ENCODE measurements at regions not wholly inside any gene's neighbourhood (a gene's known extent, or its start where the extent isn't known, plus 50 kb on each side); places are given as distances from the start of the nearest gene placed in this dataset.
"Not testable (repeated sequence)": the region's sequence is repeated elsewhere in the genome, so short reads cannot be mapped to it uniquely, and the experiment has no call there.

DNA sequence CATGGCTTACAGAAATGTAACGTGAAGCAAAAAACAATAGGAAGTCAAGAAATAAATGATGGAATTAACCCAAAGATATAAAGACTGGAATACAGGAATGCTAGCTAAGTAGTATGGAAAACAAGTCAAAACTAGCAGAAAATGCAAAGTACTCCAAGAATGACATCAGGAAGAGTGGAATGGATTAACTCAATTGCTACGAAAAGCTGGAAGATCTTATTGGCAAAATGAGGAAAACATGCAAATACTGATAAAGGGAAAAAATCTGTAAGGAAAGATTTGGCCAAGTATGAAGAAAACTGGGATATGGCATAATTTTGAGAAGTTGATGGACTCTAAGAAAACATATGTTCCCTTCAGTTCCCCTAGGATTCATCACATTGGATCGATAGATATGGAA, 324.5 kb upstream of the ZNF608 start:
- 81 to 89% (median 86%) methylated on average over 3 of the region's 3 CpGs for WGBS, 4 donors
- no peaks in the 10 kb centered on the region for H3K27me3 ChIP-seq
- TF ChIP-seq, protein P1, sequence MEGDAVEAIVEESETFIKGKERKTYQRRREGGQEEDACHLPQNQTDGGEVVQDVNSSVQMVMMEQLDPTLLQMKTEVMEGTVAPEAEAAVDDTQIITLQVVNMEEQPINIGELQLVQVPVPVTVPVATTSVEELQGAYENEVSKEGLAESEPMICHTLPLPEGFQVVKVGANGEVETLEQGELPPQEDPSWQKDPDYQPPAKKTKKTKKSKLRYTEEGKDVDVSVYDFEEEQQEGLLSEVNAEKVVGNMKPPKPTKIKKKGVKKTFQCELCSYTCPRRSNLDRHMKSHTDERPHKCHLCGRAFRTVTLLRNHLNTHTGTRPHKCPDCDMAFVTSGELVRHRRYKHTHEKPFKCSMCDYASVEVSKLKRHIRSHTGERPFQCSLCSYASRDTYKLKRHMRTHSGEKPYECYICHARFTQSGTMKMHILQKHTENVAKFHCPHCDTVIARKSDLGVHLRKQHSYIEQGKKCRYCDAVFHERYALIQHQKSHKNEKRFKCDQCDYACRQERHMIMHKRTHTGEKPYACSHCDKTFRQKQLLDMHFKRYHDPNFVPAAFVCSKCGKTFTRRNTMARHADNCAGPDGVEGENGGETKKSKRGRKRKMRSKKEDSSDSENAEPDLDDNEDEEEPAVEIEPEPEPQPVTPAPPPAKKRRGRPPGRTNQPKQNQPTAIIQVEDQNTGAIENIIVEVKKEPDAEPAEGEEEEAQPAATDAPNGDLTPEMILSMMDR (IDR thresholded peaks at IDR 0.05), result no peak
- TF ChIP-seq POLR2A (IDR thresholded peaks at IDR 0.05), result no peak
- peaks cover 0 to 36% (median 15%) of the 10 kb centered on the region in 12 donors for H3K9me3 ChIP-seq
- H3K36me3 ChIP-seq, result no peaks in the 10 kb centered on the region
- no peak overlapping the region for H3K4me3 ChIP-seq
- intact Hi-C loops (cut with DNase I), result no loop called here
- no peak for DNase-seq
- ATAC-seq, result no peak
- peaks cover 0 to 2% (median 0%) of the 10 kb centered on the region in 12 donors for H3K4me1 ChIP-seq
- no peak overlapping the region for H3K27ac ChIP-seq

DNA sequence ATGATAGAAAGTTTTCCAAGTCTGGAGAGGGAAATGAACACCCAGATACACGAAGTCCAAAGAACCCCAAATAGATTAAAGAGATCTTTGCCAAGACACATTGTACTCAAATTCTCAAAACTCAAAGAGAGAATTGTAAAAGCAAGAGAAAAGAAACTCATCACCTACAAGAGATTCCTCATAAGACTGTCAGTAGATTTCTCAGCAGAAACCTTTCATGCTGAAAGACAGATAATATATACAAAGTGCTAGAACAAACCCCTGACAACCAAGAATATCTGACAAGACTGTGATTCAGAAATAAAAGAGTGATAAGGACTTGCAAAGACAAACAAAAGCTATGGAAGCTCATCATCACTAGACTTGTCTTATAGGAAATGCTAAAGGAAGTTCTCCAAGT, 326.7 kb upstream of the ZNF608 start:
- H3K4me3 ChIP-seq, result no peak overlapping the region
- no peaks in the 10 kb centered on the region for H3K27me3 ChIP-seq
- no peaks in the 10 kb centered on the region for H3K36me3 ChIP-seq
- WGBS, 4 donors, result 76 to 83% (median 80%) methylated on average over 1 of the region's 1 CpG
- intact Hi-C loops (cut with DNase I), result no loop called here
- no peak for DNase-seq
- no peak overlapping the region for H3K27ac ChIP-seq
- peaks cover 0 to 36% (median 15%) of the 10 kb centered on the region in 12 donors for H3K9me3 ChIP-seq
- ATAC-seq, result no peak
- TF ChIP-seq, protein P1 (IDR thresholded peaks at IDR 0.05), result no peak
- no peak for TF ChIP-seq POLR2A (IDR thresholded peaks at IDR 0.05)
- H3K4me1 ChIP-seq, result no peaks in the 10 kb centered on the region

DNA sequence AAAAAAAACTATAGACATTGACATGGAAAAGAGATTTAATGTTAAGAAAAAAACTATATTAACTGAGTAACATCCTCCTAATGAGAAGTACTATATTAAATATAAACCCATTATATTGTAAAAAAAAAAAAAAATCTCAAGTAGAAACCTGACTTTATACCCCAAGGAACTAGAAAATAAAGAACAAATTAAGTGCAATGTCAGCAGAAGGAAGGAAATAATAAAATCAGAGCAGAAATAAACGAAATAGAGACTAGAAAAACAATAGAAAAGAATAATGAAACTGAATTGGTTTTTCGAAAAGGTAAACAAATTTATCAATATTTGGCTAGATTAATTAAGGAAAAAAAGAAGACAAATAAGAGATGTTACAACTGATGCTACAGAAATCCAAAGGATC, 329.1 kb upstream of the ZNF608 start:
- no peak overlapping the region for H3K27ac ChIP-seq
- no peak for TF ChIP-seq POLR2A (IDR thresholded peaks at IDR 0.05)
- TF ChIP-seq, protein P1 (IDR thresholded peaks at IDR 0.05), result no peak
- no peaks in the 10 kb centered on the region for H3K36me3 ChIP-seq
- peaks cover 0 to 36% (median 15%) of the 10 kb centered on the region in 12 donors for H3K9me3 ChIP-seq
- H3K27me3 ChIP-seq, result no peaks in the 10 kb centered on the region
- H3K4me1 ChIP-seq, result no peaks in the 10 kb centered on the region
- no peak overlapping the region for H3K4me3 ChIP-seq
- WGBS, 4 donors, result 79 to 88% (median 84%) methylated on average over 2 of the region's 2 CpGs
- ATAC-seq (no peak), DNase-seq (no peak)
- intact Hi-C loops (cut with DNase I), result no loop called here

DNA sequence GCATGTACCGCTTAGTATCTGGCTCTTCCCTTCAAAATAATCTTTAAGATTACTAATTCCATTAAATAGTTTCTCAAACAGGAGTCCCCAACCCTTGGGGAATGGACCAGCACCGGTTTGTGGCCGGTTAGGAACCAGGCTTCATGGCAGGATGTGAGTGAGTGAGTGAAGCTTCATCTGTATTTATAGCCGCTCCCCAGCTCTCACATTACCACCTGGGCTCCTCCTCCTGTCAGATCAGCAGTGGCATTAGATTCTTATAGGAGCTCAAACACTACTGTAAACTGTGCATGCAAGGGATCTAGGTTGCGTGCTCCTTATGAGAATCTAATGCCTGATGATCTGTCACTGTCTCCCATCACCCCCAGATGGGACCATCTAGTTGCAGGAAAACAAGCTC, 332.6 kb upstream of the ZNF608 start:
- WGBS, 4 donors, result 96 to 97% (median 96%) methylated on average over 5 of the region's 5 CpGs
- H3K27ac ChIP-seq; H3K4me1 ChIP-seq; H3K4me3 ChIP-seq; DNase-seq; H3K36me3 ChIP-seq; H3K27me3 ChIP-seq; ATAC-seq; intact Hi-C loops (cut with DNase I): not testable (repeated sequence)
- H3K9me3 ChIP-seq, result peaks cover 0 to 13% (median under 1%) of the 10 kb centered on the region in 12 donors

DNA sequence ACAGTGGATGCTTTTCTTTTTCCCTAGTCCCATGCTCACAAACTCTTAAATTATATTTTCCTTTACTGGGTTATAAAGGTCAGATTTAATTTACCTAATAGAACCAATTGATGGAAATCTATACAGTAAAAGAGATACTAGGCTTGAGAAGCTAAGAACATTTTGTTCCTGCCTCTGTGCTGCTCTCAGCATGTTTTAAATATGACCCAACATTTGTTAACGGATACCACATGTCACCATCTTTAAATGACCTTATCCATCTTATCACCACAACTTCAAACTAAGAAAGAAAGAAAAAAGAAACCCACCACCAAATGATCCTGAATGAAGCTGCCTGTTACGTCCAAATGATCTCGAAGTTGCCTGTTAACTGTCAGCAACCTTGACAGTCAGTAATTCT, 334.7 kb upstream of the ZNF608 start:
- H3K4me3 ChIP-seq, result no peak overlapping the region
- 88 to 93% (median 91%) methylated on average over 3 of the region's 3 CpGs for WGBS, 4 donors
- no peak overlapping the region for H3K27ac ChIP-seq
- ATAC-seq (no peak), DNase-seq (no peak)
- intact Hi-C loops (cut with DNase I), result no loop called here
- peaks cover 0 to 4% (median 0%) of the 10 kb centered on the region in 12 donors for H3K4me1 ChIP-seq
- TF ChIP-seq, protein P1 (IDR thresholded peaks at IDR 0.05), result no peak
- no peak for TF ChIP-seq POLR2A (IDR thresholded peaks at IDR 0.05)
- H3K9me3 ChIP-seq, result peaks cover 0 to 6% (median 0%) of the 10 kb centered on the region in 12 donors
- no peaks in the 10 kb centered on the region for H3K36me3 ChIP-seq
- no peaks in the 10 kb centered on the region for H3K27me3 ChIP-seq
